ENCODE measurements at regions not wholly inside any gene's neighbourhood (a gene's known extent, or its start where the extent isn't known, plus 50 kb on each side); places are given as distances from the start of the nearest gene placed in this dataset.

GRCh38 chr5:31000287-31000686 is 193.2 kb upstream of the CDH6 start:
- TF ChIP-seq, protein P1, sequence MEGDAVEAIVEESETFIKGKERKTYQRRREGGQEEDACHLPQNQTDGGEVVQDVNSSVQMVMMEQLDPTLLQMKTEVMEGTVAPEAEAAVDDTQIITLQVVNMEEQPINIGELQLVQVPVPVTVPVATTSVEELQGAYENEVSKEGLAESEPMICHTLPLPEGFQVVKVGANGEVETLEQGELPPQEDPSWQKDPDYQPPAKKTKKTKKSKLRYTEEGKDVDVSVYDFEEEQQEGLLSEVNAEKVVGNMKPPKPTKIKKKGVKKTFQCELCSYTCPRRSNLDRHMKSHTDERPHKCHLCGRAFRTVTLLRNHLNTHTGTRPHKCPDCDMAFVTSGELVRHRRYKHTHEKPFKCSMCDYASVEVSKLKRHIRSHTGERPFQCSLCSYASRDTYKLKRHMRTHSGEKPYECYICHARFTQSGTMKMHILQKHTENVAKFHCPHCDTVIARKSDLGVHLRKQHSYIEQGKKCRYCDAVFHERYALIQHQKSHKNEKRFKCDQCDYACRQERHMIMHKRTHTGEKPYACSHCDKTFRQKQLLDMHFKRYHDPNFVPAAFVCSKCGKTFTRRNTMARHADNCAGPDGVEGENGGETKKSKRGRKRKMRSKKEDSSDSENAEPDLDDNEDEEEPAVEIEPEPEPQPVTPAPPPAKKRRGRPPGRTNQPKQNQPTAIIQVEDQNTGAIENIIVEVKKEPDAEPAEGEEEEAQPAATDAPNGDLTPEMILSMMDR (IDR thresholded peaks at IDR 0.05): no peak
- TF ChIP-seq POLR2A (IDR thresholded peaks at IDR 0.05): no peak

All from prostate gland (tissue), 2 donors.